ENCODE measurements at regions not wholly inside any gene's neighbourhood (a gene's known extent, or its start where the extent isn't known, plus 50 kb on each side); places are given as distances from the start of the nearest gene placed in this dataset.
"Not testable (repeated sequence)": the region's sequence is repeated elsewhere in the genome, so short reads cannot be mapped to it uniquely, and the experiment has no call there.

DNA sequence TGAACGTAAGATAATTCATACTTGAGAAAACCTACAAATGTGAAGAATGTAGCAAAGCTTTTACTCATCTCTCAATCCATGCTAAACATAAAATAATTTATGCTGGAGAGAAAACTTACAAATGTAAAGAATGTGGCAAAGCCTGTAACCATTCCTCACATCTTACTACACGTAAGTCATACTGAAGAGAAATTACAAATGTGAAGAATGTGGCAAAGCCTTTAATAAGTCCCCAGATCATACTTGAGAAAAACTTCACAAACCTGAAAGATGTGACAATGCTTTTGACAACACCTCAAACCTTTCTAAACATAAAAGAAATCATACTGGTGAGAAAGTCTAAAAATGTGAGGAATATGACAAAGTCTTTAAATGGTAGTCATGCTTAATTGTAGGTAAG is 89.4 kb downstream of the ZNF675 start:
- Mint-ChIP-seq H3K4me1 (ENCODE audit: low read depth) (no peaks in the 10 kb centered on the region), H3K36me3 (ENCODE audit: low read depth) (no peaks in the 10 kb centered on the region), H3K4me3 (ENCODE audit: low read depth) (no peak overlapping the region), H3K9me3 (peaks cover 46% of the 10 kb centered on the region), H3K27ac (no peak overlapping the region), H3K27me3 (ENCODE audit: low read depth) (no peaks in the 10 kb centered on the region)
- intact Hi-C loops (cut with micrococcal nuclease) = no loop called here
- no peak for DNase-seq (ENCODE audit: low spot score)

- Mint-ChIP-seq H3K4me1 (ENCODE audit: low read depth) (no peaks in the 10 kb centered on the region), H3K4me3 (ENCODE audit: low read depth) (no peak overlapping the region), H3K27ac (no peak overlapping the region), H3K9me3 (peaks cover 54% of the 10 kb centered on the region), H3K36me3 (ENCODE audit: low read depth) (no peaks in the 10 kb centered on the region), H3K27me3 (ENCODE audit: low read depth) (no peaks in the 10 kb centered on the region)
- DNase-seq (ENCODE audit: low spot score) = no peak
- intact Hi-C loops (cut with micrococcal nuclease) = no loop called here
Measured at GRCh38 chr19:23596872-23597271, 90.1 kb downstream of the ZNF675 start.

DNA sequence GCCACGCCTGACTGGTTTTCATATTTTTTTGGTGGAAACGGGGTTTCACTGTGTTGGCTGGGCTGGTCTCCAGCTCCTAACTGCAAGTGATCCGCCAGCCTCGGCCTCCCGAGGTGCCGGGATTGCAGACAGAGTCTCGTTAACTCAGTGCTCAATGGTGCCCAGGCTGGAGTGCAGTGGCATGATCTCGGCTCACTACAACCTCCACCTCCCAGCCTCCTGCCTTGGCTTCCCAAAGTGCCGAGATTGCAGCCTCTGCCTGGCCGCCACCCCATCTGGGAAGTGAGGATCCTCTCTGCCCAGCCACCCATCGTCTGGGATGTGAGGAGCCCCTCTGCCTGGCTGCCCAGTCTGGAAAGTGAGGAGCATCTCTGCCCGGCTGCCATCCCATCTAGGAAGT is 92.7 kb downstream of the ZNF675 start:
- H3K4me3 Mint-ChIP-seq (ENCODE audit: low read depth); H3K4me1 Mint-ChIP-seq (ENCODE audit: low read depth); H3K27ac Mint-ChIP-seq; intact Hi-C loops (cut with micrococcal nuclease); DNase-seq (ENCODE audit: low spot score); H3K36me3 Mint-ChIP-seq (ENCODE audit: low read depth); H3K27me3 Mint-ChIP-seq (ENCODE audit: low read depth): not testable (repeated sequence)
- peaks cover 66% of the 10 kb centered on the region for H3K9me3 Mint-ChIP-seq

DNA sequence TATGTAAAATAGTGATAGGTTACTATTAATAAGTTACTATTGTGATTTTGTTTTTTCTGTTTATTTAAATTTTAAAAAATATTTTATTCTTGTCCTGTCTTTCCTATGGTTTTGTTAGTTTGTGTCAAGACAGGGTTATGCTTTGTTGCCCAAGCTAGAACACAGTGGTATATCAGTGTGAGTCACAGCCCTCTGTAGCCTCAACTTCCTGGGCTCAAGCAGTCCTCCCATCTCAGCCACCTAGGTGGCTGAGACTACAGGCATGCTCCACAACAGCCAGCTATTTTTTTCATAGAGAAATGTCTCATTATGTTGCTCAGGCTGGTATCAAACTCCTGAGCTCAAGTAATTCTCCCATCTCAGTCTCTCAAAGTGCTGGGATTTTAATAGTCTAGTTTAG is 99.5 kb downstream of the ZNF675 start:
- Mint-ChIP-seq H3K4me3 (ENCODE audit: low read depth) (no peak overlapping the region), H3K27ac (no peak overlapping the region), H3K36me3 (ENCODE audit: low read depth) (peaks cover 4% of the 10 kb centered on the region), H3K9me3 (peaks cover 48% of the 10 kb centered on the region), H3K4me1 (ENCODE audit: low read depth) (no peaks in the 10 kb centered on the region), H3K27me3 (ENCODE audit: low read depth) (no peaks in the 10 kb centered on the region)
- intact Hi-C loops (cut with micrococcal nuclease) = no loop called here
- DNase-seq (ENCODE audit: low spot score) = no peak

GRCh38 chr19:23577501-23577900 is 109.5 kb downstream of the ZNF675 start:
- DNase-seq (ENCODE audit: low spot score) = no peak
- Mint-ChIP-seq H3K36me3 (ENCODE audit: low read depth) (no peaks in the 10 kb centered on the region), H3K27ac (no peak overlapping the region), H3K9me3 (peaks cover 56% of the 10 kb centered on the region), H3K4me1 (ENCODE audit: low read depth) (no peaks in the 10 kb centered on the region), H3K27me3 (ENCODE audit: low read depth) (no peaks in the 10 kb centered on the region), H3K4me3 (ENCODE audit: low read depth) (no peak overlapping the region)
- intact Hi-C loops (cut with micrococcal nuclease) = no loop called here

DNA sequence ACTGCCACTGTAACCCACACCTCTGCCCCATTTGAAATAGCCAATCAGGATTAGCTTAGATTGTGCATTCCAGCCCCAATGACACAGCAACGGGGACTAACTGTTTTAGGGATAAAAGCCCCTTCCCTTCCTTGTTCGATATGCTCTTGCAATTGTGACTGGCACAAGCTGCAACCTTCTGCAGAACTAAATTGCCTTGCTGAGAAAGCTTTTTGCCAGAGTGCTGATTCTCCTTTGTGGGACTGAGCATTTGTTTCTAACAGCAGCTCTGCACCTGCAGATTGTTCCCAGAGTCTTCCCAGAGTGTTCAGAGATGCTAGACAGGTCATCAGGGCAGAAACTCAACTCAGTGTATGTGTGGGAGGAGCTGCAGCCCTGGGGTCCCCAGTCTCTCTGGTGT is 115.8 kb downstream of the ZNF675 start:
- intact Hi-C loops (cut with micrococcal nuclease) = no loop called here
- no peak for DNase-seq (ENCODE audit: low spot score)

DNA sequence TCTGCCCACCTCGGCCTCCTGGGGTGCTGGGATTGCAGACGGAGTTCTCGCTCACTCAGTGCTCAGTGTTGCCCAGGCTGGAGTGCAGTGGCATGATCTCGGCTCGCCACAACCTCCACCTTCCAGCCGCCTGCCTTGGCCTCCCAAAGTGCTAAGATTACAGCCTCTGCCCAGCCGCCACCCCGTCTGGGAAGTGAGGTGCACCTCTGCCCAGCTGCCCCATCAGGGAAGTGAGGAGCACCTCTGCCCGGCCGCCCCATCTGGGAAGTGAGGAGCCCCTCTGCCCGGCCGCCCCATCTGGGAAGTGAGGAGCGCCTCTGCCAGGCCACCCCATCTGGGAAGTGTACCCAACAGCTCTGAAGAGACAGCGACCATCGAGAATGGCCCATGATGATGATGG is 118.9 kb downstream of the ZNF675 start:
- intact Hi-C loops (cut with micrococcal nuclease); H3K27me3 Mint-ChIP-seq (ENCODE audit: low read depth); H3K27ac Mint-ChIP-seq; DNase-seq (ENCODE audit: low spot score); H3K4me3 Mint-ChIP-seq (ENCODE audit: low read depth); H3K4me1 Mint-ChIP-seq (ENCODE audit: low read depth); H3K36me3 Mint-ChIP-seq (ENCODE audit: low read depth): not testable (repeated sequence)
- peaks cover 67% of the 10 kb centered on the region for H3K9me3 Mint-ChIP-seq

More for the DNA sequence above, 115.8 kb downstream of the ZNF675 start:
- Mint-ChIP-seq H3K27me3 (ENCODE audit: low read depth) (no peaks in the 10 kb centered on the region), H3K4me1 (ENCODE audit: low read depth) (no peaks in the 10 kb centered on the region), H3K4me3 (ENCODE audit: low read depth) (no peak overlapping the region), H3K9me3 (peaks cover 62% of the 10 kb centered on the region), H3K27ac (no peak overlapping the region), H3K36me3 (ENCODE audit: low read depth) (no peaks in the 10 kb centered on the region)

DNA sequence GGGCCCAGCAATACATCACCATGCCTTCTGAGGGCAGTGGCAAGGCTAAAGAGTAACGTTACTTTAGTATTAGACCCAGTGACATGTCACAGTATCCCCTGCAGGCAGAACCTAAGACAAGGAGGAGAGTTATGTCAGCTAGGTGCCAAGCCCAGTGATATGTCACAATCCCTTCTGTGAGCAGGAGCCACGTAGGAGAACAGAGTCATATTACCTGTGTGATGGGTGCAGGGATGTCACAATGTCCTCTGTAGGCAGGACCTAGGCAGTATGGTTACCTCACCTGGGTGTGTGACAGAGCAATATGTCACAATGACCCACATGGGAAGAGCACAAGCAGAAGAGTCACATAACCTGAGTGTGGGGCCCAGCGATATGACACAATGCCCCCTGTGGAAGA is 121.8 kb downstream of the ZNF675 start:
- H3K27me3 Mint-ChIP-seq (ENCODE audit: low read depth) = no peaks in the 10 kb centered on the region
- DNase-seq (ENCODE audit: low spot score) = no peak
- H3K36me3 Mint-ChIP-seq (ENCODE audit: low read depth) = no peaks in the 10 kb centered on the region
- H3K27ac Mint-ChIP-seq = no peak overlapping the region
- intact Hi-C loops (cut with micrococcal nuclease) = no loop called here
- no peaks in the 10 kb centered on the region for H3K4me1 Mint-ChIP-seq (ENCODE audit: low read depth)
- H3K4me3 Mint-ChIP-seq (ENCODE audit: low read depth) = no peak overlapping the region
- peaks cover 68% of the 10 kb centered on the region for H3K9me3 Mint-ChIP-seq

GRCh38 chr19:23563326-23563725 is 123.7 kb downstream of the ZNF675 start:
- Mint-ChIP-seq H3K4me1 (ENCODE audit: low read depth) (no peaks in the 10 kb centered on the region), H3K36me3 (ENCODE audit: low read depth) (no peaks in the 10 kb centered on the region), H3K27me3 (ENCODE audit: low read depth) (no peaks in the 10 kb centered on the region), H3K27ac (no peak overlapping the region), H3K4me3 (ENCODE audit: low read depth) (no peak overlapping the region), H3K9me3 (peaks cover 79% of the 10 kb centered on the region)
- no peak for DNase-seq (ENCODE audit: low spot score)
- intact Hi-C loops (cut with micrococcal nuclease) = no loop called here

GRCh38 chr19:23561341-23561740 is 125.7 kb downstream of the ZNF675 start:
- no peak overlapping the region for H3K27ac Mint-ChIP-seq
- peaks cover 79% of the 10 kb centered on the region for H3K9me3 Mint-ChIP-seq
- DNase-seq (ENCODE audit: low spot score) = no peak
- H3K27me3 Mint-ChIP-seq (ENCODE audit: low read depth) = no peaks in the 10 kb centered on the region
- H3K4me3 Mint-ChIP-seq (ENCODE audit: low read depth) = no peak overlapping the region
- no peaks in the 10 kb centered on the region for H3K4me1 Mint-ChIP-seq (ENCODE audit: low read depth)
- intact Hi-C loops (cut with micrococcal nuclease) = no loop called here
- no peaks in the 10 kb centered on the region for H3K36me3 Mint-ChIP-seq (ENCODE audit: low read depth)

- H3K4me3 Mint-ChIP-seq (ENCODE audit: low read depth) = no peak overlapping the region
- intact Hi-C loops (cut with micrococcal nuclease) = no loop called here
- peaks cover 81% of the 10 kb centered on the region for H3K9me3 Mint-ChIP-seq
- H3K4me1 Mint-ChIP-seq (ENCODE audit: low read depth) = no peaks in the 10 kb centered on the region
- no peak overlapping the region for H3K27ac Mint-ChIP-seq
- H3K27me3 Mint-ChIP-seq (ENCODE audit: low read depth) = no peaks in the 10 kb centered on the region
- H3K36me3 Mint-ChIP-seq (ENCODE audit: low read depth) = no peaks in the 10 kb centered on the region
- no peak for DNase-seq (ENCODE audit: low spot score)
Measured at GRCh38 chr19:23560051-23560450, 127.0 kb downstream of the ZNF675 start.

DNA sequence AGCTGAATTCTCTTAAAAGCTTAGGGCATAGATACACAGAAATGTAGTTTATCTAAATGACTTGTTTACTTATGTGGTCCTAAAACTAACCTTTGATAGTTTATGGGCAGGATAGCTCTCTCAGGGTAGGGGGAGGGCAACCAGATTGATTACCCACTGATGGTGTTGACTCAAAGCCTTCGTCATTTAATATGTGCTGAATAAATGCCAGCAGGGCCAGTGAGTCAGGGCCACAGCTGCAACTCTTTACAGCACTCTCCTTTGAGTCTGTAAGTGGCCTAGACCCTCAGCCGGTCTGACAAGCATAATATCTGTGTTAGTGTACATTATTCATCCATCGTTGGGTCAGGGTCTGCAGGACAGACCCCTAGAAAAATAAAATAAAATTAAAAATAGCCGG is 128.5 kb downstream of the ZNF675 start:
- H3K36me3 Mint-ChIP-seq (ENCODE audit: low read depth) = no peaks in the 10 kb centered on the region
- H3K9me3 Mint-ChIP-seq = peaks cover 66% of the 10 kb centered on the region
- H3K4me3 Mint-ChIP-seq (ENCODE audit: low read depth) = no peak overlapping the region
- H3K4me1 Mint-ChIP-seq (ENCODE audit: low read depth) = no peaks in the 10 kb centered on the region
- no peaks in the 10 kb centered on the region for H3K27me3 Mint-ChIP-seq (ENCODE audit: low read depth)
- no peak for DNase-seq (ENCODE audit: low spot score)
- intact Hi-C loops (cut with micrococcal nuclease) = no loop called here
- no peak overlapping the region for H3K27ac Mint-ChIP-seq

GRCh38 chr19:23557381-23557780 is 129.6 kb downstream of the ZNF675 start:
- intact Hi-C loops (cut with micrococcal nuclease) = no loop called here
- Mint-ChIP-seq H3K9me3 (peaks cover 56% of the 10 kb centered on the region), H3K27ac (no peak overlapping the region), H3K36me3 (ENCODE audit: low read depth) (no peaks in the 10 kb centered on the region), H3K4me3 (ENCODE audit: low read depth) (no peak overlapping the region), H3K4me1 (ENCODE audit: low read depth) (no peaks in the 10 kb centered on the region), H3K27me3 (ENCODE audit: low read depth) (no peaks in the 10 kb centered on the region)
- DNase-seq (ENCODE audit: low spot score) = no peak

DNA sequence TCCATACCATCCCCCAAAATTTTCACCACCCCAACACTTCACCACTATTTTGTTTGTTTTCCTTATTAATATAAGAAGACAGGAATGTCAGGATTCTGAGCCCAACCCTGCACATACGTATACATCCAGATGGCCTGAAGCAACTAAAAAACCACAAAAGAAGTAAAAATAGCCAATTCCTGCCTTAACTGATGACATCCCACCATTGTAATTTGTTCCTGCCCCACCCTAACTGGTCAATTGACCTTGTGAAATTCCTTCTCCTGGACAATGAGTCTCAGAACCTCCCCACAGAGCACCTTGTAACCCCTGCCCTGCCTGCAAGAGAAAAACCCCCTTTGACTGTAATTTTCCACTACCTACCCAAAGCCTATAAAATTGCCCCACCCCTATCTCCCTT is 132.5 kb downstream of the ZNF675 start:
- no peak overlapping the region for H3K27ac Mint-ChIP-seq
- intact Hi-C loops (cut with micrococcal nuclease) = no loop called here
- peaks cover 34% of the 10 kb centered on the region for H3K9me3 Mint-ChIP-seq
- H3K4me1 Mint-ChIP-seq (ENCODE audit: low read depth) = no peaks in the 10 kb centered on the region
- H3K27me3 Mint-ChIP-seq (ENCODE audit: low read depth) = no peaks in the 10 kb centered on the region
- no peak for DNase-seq (ENCODE audit: low spot score)
- H3K36me3 Mint-ChIP-seq (ENCODE audit: low read depth) = no peaks in the 10 kb centered on the region
- H3K4me3 Mint-ChIP-seq (ENCODE audit: low read depth) = no peak overlapping the region

Measured in activated T-helper 2 cell treated with anti-CD3 and anti-CD28 coated beads, Interferon-gamma antibody, Interleukin-2, Interleukin-4, amounts not matched to agents 10 μg/mL and 5 μg/mL and 100 μg/mL, durations not matched to agents 14 hours and 24 hours and 36 hours (primary cell).